ENCODE measurements at regions not wholly inside any gene's neighbourhood (a gene's known extent, or its start where the extent isn't known, plus 50 kb on each side); places are given as distances from the start of the nearest gene placed in this dataset.

GRCh38 chrX:87727620-87728019 is 210.0 kb downstream of the KLHL4 start:
- DNase-seq (ENCODE audit: insufficient read length, low spot score) (no peak), FAIRE-seq (no peak)

- FAIRE-seq (no peak), DNase-seq (ENCODE audit: insufficient read length, low spot score) (no peak)
These were observed 210.4 kb downstream of the KLHL4 start for GRCh38 chrX:87728024-87728423.

GRCh38 chrX:87728459-87728858 is 210.9 kb downstream of the KLHL4 start:
- DNase-seq (ENCODE audit: insufficient read length, low spot score), result no peak
- no peak for FAIRE-seq

- DNase-seq (ENCODE audit: insufficient read length, low spot score), result no peak
- no peak for FAIRE-seq
These were observed 214.5 kb downstream of the KLHL4 start for GRCh38 chrX:87732133-87732532.

- FAIRE-seq, result no peak
These were observed 219.0 kb downstream of the KLHL4 start for GRCh38 chrX:87736576-87736975.

GRCh38 chrX:87744391-87744790 is 226.8 kb downstream of the KLHL4 start:
- FAIRE-seq, result no peak
- no peak for DNase-seq (ENCODE audit: insufficient read length, low spot score)

More at GRCh38 chrX:87736576-87736975, 219.0 kb downstream of the KLHL4 start:
- no peak for DNase-seq (ENCODE audit: insufficient read length, low spot score)

GRCh38 chrX:87755493-87755892 is 237.9 kb downstream of the KLHL4 start:
- no peak for FAIRE-seq

GRCh38 chrX:87788976-87789375 is 271.4 kb downstream of the KLHL4 start:
- FAIRE-seq, result no peak
- DNase-seq (ENCODE audit: insufficient read length, low spot score), result no peak

More at GRCh38 chrX:87755493-87755892, 237.9 kb downstream of the KLHL4 start:
- DNase-seq (ENCODE audit: insufficient read length, low spot score), result no peak

- FAIRE-seq (no peak), DNase-seq (ENCODE audit: insufficient read length, low spot score) (no peak)
These were observed 280.4 kb downstream of the KLHL4 start for GRCh38 chrX:87798039-87798438.

- FAIRE-seq, result no peak
- no peak for DNase-seq (ENCODE audit: insufficient read length, low spot score)
These were observed 288.4 kb downstream of the KLHL4 start for GRCh38 chrX:87805829-87806490.

GRCh38 chrX:87808576-87809243 is 291.1 kb downstream of the KLHL4 start:
- DNase-seq (ENCODE audit: insufficient read length, low spot score), result no peak
- FAIRE-seq, result no peak

GRCh38 chrX:87813566-87813965 is 296.0 kb downstream of the KLHL4 start:
- DNase-seq (ENCODE audit: insufficient read length, low spot score), result no peak
- no peak for FAIRE-seq

GRCh38 chrX:87846956-87847355 is 329.4 kb downstream of the KLHL4 start:
- DNase-seq (ENCODE audit: insufficient read length, low spot score), result no peak
- no peak for FAIRE-seq

GRCh38 chrX:87873347-87873941 is 355.8 kb downstream of the KLHL4 start:
- FAIRE-seq, result no peak

GRCh38 chrX:87874043-87874442 is 356.4 kb downstream of the KLHL4 start:
- no peak for DNase-seq (ENCODE audit: insufficient read length, low spot score)
- FAIRE-seq, result no peak

More at GRCh38 chrX:87873347-87873941, 355.8 kb downstream of the KLHL4 start:
- no peak for DNase-seq (ENCODE audit: insufficient read length, low spot score)

GRCh38 chrX:87878926-87879325 is 361.3 kb downstream of the KLHL4 start:
- FAIRE-seq (no peak), DNase-seq (ENCODE audit: insufficient read length, low spot score) (no peak)

GRCh38 chrX:87890437-87890836 is 372.8 kb downstream of the KLHL4 start:
- DNase-seq (ENCODE audit: insufficient read length, low spot score) (no peak), FAIRE-seq (peak; percentile 55)

- DNase-seq (ENCODE audit: insufficient read length, low spot score), result no peak
- FAIRE-seq, result no peak
These were observed 377.8 kb downstream of the KLHL4 start for GRCh38 chrX:87895421-87895820.

GRCh38 chrX:87896057-87896456 is 378.5 kb downstream of the KLHL4 start:
- FAIRE-seq, result no peak
- DNase-seq (ENCODE audit: insufficient read length, low spot score), result no peak

- peak; percentile 85 for FAIRE-seq
- DNase-seq (ENCODE audit: insufficient read length, low spot score), result no peak
These were observed 382.8 kb downstream of the KLHL4 start for GRCh38 chrX:87900320-87900908.

- FAIRE-seq, result no peak
- DNase-seq (ENCODE audit: insufficient read length, low spot score), result no peak
These were observed 383.5 kb downstream of the KLHL4 start for GRCh38 chrX:87901060-87901459.

- FAIRE-seq (no peak), DNase-seq (ENCODE audit: insufficient read length, low spot score) (no peak)
These were observed 397.1 kb downstream of the KLHL4 start for GRCh38 chrX:87914726-87915125.

Data from GM19239 (cell line).